Heart left ventricle (tissue), 16 donors: ENCODE measurements at regions not wholly inside any gene's neighbourhood (a gene's known extent, or its start where the extent isn't known, plus 50 kb on each side); places are given as distances from the start of the nearest gene placed in this dataset.
A peak's percentile ranks its signal among the peaks of the same experiment; 100 is the strongest.

Source experiments
- ATAC-seq, 4 donors: fragments of 200-7000 bp; cut with Tn5 transposase; one replicate each; pipeline ENCODE4 v1.9.1; 2020 to 2022; ENCODE audit warnings: moderate library complexity in 4 of 4, mild to moderate bottlenecking in 3 of 4, moderate number of reproducible peaks in 1 of 4
- DNase-seq, 5 donors: peaks; one replicate each; pipeline ENCODE4 v3.0.0-alpha.2; 2020
- H3K27ac ChIP-seq, 12 donors: fragments of 200-600 bp; sonication (generic) in 4 of 12; one replicate each; pipeline versions ENCODE4 v1.5.0 to v1.8.0; 2016 to 2022; ENCODE audit warnings: mild to moderate bottlenecking in 2 of 12
- H3K27me3 ChIP-seq, 9 donors: fragments of 200-600 bp; sonication (generic) in 2 of 9; one replicate each; pipeline versions ENCODE4 v1.5.1 to v1.8.0; 2016 to 2022; ENCODE audit warnings: mild to moderate bottlenecking in 3 of 9
- H3K36me3 ChIP-seq, 9 donors: fragments of 200-600 bp; sonication (generic) in 2 of 9; one replicate each; pipeline versions ENCODE4 v1.5.0 to v1.8.0; 2018 to 2022; ENCODE audit warnings: mild to moderate bottlenecking in 2 of 9
- H3K4me1 ChIP-seq, 12 donors: fragments of 200-600 bp; sonication (generic) in 4 of 12; one replicate each; pipeline versions ENCODE4 v1.5.0 to v1.8.0; 2016 to 2022; ENCODE audit warnings: mild to moderate bottlenecking in 3 of 12
- H3K4me3 ChIP-seq, 12 donors: fragments of 200-600 bp; sonication (generic) in 4 of 12; one replicate each; pipeline versions ENCODE4 v1.5.0 to v1.8.0; 2017 to 2022; ENCODE audit warnings: mild to moderate bottlenecking in 9 of 12, moderate library complexity in 4 of 12
- H3K9me3 ChIP-seq, 12 donors: fragments of 200-600 bp; sonication (generic) in 4 of 12; one replicate each; pipeline versions ENCODE4 v1.5.0 to v1.8.0; 2016 to 2022; ENCODE audit warnings: mild to moderate bottlenecking in 1 of 12
- POLR2A ChIP-seq, 2 donors: fragments of 450-650 bp; IDR thresholded peaks; one replicate each; pipeline ENCODE4 v1.6.1; 2017; ENCODE audit warnings: antibody characterized with exemption in 2 of 2, mild to moderate bottlenecking in 2 of 2, moderate library complexity in 2 of 2
- WGBS, 4 donors: extraction: QIAGEN DNeasy Blood & Tissue Kit in 2 of 4; methylation state at CpG; one replicate each; pipeline versions ENCODE4 v1.1.5 to v1.1.7; 2013 to 2018; 5-methylcytosine and 5-hydroxymethylcytosine counted together
- intact Hi-C, 10 donors: fragments of 100-400 bp; cut with DNase I; formaldehyde crosslinking; loops; one replicate each; pipeline versions ENCODE4 v1.11.1 to v1.14.2; 2022
- TF ChIP-seq, protein P1 (sequence below), 12 donors: fragments of 200-600 bp; sonication (generic) in 4 of 12; IDR thresholded peaks; one replicate each; pipeline versions ENCODE4 v1.5.0 to v1.8.0; 2018 to 2022; ENCODE audit warnings: antibody characterized with exemption in 12 of 12, mild to moderate bottlenecking in 5 of 12
- donor health status: ischemic (EF 13 %, LVEDD 7.1; RV severe dilation, severe dysfunction).
- donor health status: healthy with polysubstance abuse.
- donor health status: DM: no; HTN: yes; CAD: no.
- donor health status: DM: no; HTN: no; CAD: no.
- donor health status: ischemic (EF 25% LVEDD 6.9; RV normal size, moderate dysfunction).
- donor health status: ischemic (EF 25% LVEDD 5.7; RV mildly dilated, moderate dysfunction).
- donor health status: healthy.
- donor health status: DM: yes; HTN: yes; CAD: no.
- donor health status: ischemic (EF 35%, LVEDD 5.7; RV mildly dilated, moderate dysfunction).
- donor health status: nonischemic (EF 11% LVEDD 7.7; RV severe dilation, severe dysfunction).
- donor health status: DM: yes; HTN: yes; CAD: no.
- donor health status: PGD.
- donor health status: ischemic (EF 29% LVEDD 5.4; RV normal size, mild dysfunction).
- donor health status: nonischemic (EF 23%, LVEDD 6.1; RV moderate dilation, normal function).

DNA sequence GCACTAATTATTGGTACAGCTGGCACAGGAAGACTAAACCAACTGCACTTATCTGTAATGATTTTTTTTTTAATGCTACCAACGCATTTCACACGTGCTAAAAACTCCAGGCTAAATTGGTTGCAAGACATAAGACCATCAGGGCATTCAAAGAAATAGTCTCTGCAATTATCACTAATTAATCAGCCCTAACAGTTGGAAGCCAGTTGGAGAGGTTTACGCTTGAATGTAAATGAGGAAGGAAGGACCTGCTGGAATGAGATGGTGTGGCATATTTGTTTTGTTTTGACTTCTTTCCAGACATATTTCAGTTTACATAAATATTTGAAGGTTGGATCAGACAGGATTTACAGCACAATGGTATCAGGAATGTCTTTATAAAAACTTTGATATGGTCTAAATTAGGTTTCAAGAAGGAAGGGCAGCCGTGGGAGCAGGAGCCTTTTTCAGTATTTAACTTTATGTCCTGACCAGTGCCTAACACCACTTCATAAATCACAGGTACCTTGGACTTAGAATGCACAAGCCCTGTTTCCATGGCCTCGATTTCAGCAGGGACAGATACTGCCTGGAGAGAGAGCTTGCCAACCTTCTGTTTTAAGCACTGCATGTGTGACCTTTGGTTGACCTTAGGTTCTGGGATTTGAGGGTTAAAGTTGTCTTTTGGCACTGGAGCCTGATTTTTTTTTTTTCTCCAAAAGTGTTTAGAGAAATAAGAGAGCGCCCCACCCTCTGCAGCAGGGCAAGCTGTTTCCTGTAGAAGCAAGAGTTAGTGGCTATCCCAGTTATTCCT, 199.8 kb upstream of the MAP3K1 start:
- TF ChIP-seq, protein P1, sequence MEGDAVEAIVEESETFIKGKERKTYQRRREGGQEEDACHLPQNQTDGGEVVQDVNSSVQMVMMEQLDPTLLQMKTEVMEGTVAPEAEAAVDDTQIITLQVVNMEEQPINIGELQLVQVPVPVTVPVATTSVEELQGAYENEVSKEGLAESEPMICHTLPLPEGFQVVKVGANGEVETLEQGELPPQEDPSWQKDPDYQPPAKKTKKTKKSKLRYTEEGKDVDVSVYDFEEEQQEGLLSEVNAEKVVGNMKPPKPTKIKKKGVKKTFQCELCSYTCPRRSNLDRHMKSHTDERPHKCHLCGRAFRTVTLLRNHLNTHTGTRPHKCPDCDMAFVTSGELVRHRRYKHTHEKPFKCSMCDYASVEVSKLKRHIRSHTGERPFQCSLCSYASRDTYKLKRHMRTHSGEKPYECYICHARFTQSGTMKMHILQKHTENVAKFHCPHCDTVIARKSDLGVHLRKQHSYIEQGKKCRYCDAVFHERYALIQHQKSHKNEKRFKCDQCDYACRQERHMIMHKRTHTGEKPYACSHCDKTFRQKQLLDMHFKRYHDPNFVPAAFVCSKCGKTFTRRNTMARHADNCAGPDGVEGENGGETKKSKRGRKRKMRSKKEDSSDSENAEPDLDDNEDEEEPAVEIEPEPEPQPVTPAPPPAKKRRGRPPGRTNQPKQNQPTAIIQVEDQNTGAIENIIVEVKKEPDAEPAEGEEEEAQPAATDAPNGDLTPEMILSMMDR (IDR thresholded peaks at IDR 0.05) = no peak
- no peak for TF ChIP-seq POLR2A (IDR thresholded peaks at IDR 0.05)
- Histone ChIP-seq H3K27me3 (no peaks in the 10 kb centered on the region), H3K9me3 (peaks cover 0 to 28% (median 11%) of the 10 kb centered on the region in 12 donors), H3K36me3 (no peaks in the 10 kb centered on the region), H3K4me3 (no peak overlapping the region), H3K27ac (peak overlapping the region in 11 of 12 donors; percentile 18 to 61 (median 45)), H3K4me1 (peaks cover 3 to 28% (median 19%) of the 10 kb centered on the region in 12 donors)
- ATAC-seq (peak; percentile 32 to 78 (median 68)), DNase-seq (peak in 2 of 5 donors; percentile 38 to 54)
- intact Hi-C loops = loop anchor here in 4 of 10 donors (1.0 to 10.0 kb wide), 7 partner anchors 28 to 341 kb away; partner anchors contain the start of gene MAP3K1 (in 1 of the 4)
- 34 to 42% (median 37%) methylated on average over 6 of the region's 6 CpGs for whole genome bisulfite sequencing, 4 donors

DNA sequence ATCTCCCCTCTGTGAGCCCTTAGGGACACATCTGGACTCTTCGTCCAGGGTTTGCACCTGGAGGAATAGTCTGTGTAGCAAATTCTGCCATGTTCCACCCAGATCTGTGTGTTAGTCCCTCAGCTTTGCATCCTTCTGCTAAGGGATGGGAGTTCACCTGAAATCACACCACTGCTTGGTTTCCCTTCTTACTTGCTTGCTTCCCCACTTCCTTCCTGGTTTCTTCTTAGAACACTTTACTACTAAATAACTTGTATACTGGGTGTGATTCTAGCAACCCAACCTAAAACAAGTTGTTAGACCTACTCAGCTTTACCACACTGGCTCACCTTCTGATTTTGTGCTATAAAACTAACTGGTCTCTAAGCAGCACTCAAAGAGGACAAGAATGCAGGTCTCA, 202.6 kb upstream of the MAP3K1 start:
- peaks cover 3 to 37% (median 19%) of the 10 kb centered on the region in 12 donors for H3K4me1 ChIP-seq
- TF ChIP-seq POLR2A (IDR thresholded peaks at IDR 0.05) = no peak
- TF ChIP-seq, protein P1 (IDR thresholded peaks at IDR 0.05) = no peak
- H3K4me3 ChIP-seq = no peak overlapping the region
- ATAC-seq (no peak), DNase-seq (no peak)
- WGBS, 4 donors = 64 to 81% (median 76%) methylated on average over 1 of the region's 1 CpG
- H3K36me3 ChIP-seq = no peaks in the 10 kb centered on the region
- H3K9me3 ChIP-seq = peaks cover 0 to 14% (median 6%) of the 10 kb centered on the region in 12 donors
- peak overlapping the region in 1 of 12 donors; percentile 21 for H3K27ac ChIP-seq
- intact Hi-C loops = loop anchor here in 3 of 10 donors (10.0 kb wide), 4 partner anchors 172 to 338 kb away; no protein-coding TSS in a partner anchor
- H3K27me3 ChIP-seq = no peaks in the 10 kb centered on the region

DNA sequence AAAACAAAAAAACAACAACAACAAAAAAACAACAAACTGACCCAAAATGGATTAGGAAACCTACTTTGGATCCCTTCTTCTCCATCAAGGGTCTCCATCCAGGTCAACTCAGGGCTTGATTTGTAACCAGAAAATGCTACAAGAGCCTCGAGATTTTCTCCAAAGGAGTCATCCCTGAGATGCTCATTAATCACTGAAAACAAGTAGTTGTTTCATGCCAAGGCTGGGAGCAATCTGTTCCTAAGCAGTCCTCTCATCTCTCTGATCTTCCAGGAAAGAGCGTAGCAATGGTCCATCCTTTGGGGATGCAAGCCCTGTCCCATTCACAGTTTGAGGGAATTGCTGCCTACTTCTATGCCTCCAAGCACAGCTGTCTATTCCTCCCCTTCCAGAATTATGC, 203.0 kb upstream of the MAP3K1 start:
- Histone ChIP-seq H3K4me1 (peaks cover 3 to 41% (median 19%) of the 10 kb centered on the region in 12 donors), H3K27ac (no peak overlapping the region), H3K36me3 (no peaks in the 10 kb centered on the region), H3K4me3 (no peak overlapping the region), H3K27me3 (no peaks in the 10 kb centered on the region), H3K9me3 (peaks cover 0 to 10% (median 3%) of the 10 kb centered on the region in 12 donors)
- 86 to 98% (median 94%) methylated on average over 2 of the region's 2 CpGs for WGBS, 4 donors
- TF ChIP-seq POLR2A (IDR thresholded peaks at IDR 0.05) = no peak
- TF ChIP-seq, protein P1 (IDR thresholded peaks at IDR 0.05) = no peak
- no peak for ATAC-seq
- no peak for DNase-seq
- intact Hi-C loops = loop anchor here in 3 of 10 donors (10.0 kb wide), 4 partner anchors 172 to 338 kb away; no protein-coding TSS in a partner anchor

DNA sequence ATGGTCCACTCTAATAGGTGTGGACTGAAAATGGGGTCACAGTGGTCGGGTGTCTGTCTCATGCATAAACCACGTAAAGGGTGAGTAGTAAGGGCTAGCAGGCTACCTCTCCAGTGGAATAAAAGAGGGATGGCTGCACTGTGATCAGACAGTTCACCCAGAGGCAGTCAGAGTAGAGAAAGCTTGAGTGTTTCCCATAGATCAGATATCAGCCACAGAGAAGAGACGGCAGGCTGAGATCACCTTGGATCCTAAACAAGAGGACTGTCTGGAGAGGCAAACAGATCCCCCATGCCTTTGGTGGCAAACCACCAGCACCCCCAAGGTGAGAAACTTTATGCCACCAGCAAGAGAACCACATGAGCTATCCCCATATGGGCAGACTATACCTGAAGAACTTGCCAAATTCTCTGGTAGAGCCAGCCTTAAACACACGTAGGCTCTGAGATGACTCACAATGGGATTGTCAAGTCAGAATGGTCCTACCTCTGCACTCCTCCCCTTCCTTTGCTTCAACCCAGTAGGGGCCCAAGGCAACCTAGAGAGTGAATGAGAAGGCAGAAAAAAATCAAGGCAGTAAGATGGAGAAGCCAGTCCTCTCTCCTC, 205.2 kb upstream of the MAP3K1 start:
- Histone ChIP-seq H3K27ac (no peak overlapping the region), H3K36me3 (no peaks in the 10 kb centered on the region), H3K4me3 (no peak overlapping the region), H3K4me1 (peaks cover 0 to 25% (median 3%) of the 10 kb centered on the region in 12 donors), H3K27me3 (no peaks in the 10 kb centered on the region), H3K9me3 (peaks cover 0 to 8% (median 3%) of the 10 kb centered on the region in 12 donors)
- no peak for DNase-seq
- no peak for ATAC-seq
- TF ChIP-seq, protein P1 (IDR thresholded peaks at IDR 0.05) = no peak
- TF ChIP-seq POLR2A (IDR thresholded peaks at IDR 0.05) = no peak
- 92 to 99% (median 92%) methylated on average over 4 of the region's 4 CpGs for WGBS, 4 donors
- intact Hi-C loops = loop anchor here in 3 of 10 donors (10.0 kb wide), 4 partner anchors 175 to 335 kb away; no protein-coding TSS in a partner anchor
